GM13976 (cell line): ENCODE measurements at regions not wholly inside any gene's neighbourhood (a gene's known extent, or its start where the extent isn't known, plus 50 kb on each side); places are given as distances from the start of the nearest gene placed in this dataset.

ENCODE experiments used
- DNase-seq: peaks from one replicate; pipeline ENCODE4 v3.0.0; 2012; ENCODE audit warnings: low spot score
- in situ Hi-C: fragments of 300-500 bp; cut with MboI; formaldehyde crosslinking; loops from one replicate; pipeline ENCODE4 v1.12.0; 2022; ENCODE audit warnings: low sequenced_read_pairs, mixed read lengths, inconsistent platforms; ENCODE audit not compliant: unreplicated experiment
- TF ChIP-seq, protein P1 (sequence below): IDR thresholded peaks from 2 replicates; pipeline ENCODE4 v1.5.1; 2012; ENCODE audit warnings: borderline replicate concordance, mild to moderate bottlenecking; ENCODE audit not compliant: insufficient read depth; ENCODE audit errors: extremely low read depth, missing control alignments, control extremely low read depth

DNA sequence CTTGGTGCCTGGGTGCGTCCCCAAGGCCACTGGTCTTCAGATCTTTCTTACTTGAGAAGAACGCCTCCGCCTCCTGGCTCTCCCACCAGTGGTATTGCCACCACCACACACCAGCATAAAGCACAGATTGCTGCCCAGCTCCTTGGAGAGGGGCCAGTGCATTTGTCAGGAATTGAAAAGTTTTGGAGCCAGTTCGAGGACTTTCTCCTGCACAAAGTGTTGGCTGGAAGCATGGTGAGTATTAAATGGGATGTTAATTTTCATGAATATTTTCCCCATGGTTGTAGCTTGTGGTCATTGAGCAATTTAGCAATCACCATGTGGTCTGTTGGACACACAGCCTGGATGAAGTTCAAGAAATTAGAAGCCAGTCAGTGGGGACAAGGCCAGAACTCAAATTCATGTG is 684.6 kb upstream of the FANCL start:
- TF ChIP-seq, protein P1, sequence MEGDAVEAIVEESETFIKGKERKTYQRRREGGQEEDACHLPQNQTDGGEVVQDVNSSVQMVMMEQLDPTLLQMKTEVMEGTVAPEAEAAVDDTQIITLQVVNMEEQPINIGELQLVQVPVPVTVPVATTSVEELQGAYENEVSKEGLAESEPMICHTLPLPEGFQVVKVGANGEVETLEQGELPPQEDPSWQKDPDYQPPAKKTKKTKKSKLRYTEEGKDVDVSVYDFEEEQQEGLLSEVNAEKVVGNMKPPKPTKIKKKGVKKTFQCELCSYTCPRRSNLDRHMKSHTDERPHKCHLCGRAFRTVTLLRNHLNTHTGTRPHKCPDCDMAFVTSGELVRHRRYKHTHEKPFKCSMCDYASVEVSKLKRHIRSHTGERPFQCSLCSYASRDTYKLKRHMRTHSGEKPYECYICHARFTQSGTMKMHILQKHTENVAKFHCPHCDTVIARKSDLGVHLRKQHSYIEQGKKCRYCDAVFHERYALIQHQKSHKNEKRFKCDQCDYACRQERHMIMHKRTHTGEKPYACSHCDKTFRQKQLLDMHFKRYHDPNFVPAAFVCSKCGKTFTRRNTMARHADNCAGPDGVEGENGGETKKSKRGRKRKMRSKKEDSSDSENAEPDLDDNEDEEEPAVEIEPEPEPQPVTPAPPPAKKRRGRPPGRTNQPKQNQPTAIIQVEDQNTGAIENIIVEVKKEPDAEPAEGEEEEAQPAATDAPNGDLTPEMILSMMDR: no peak
- in situ Hi-C loops: no loop called here
- DNase-seq: no peak

DNA sequence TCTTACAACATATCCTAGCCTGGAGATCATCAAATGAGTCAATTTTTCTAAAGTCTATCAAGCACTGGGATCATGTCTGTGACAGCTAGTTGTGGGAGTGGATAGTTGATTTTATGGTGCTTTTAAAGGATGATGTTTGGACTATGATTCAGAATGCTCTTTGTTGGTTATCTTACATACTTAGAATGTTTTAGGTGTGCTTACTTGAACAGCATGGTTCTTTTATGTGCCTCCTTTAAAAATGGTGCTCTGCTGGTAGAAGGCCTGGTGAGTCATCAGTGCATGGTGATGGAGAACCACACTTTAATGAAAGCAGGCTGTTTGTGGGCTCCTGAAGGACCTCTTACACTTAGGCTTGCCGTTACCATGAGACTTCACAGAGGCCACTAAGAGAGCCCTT is 682.7 kb upstream of the FANCL start:
- TF ChIP-seq, protein P1: no peak
- no peak for DNase-seq
- in situ Hi-C loops: no loop called here

DNA sequence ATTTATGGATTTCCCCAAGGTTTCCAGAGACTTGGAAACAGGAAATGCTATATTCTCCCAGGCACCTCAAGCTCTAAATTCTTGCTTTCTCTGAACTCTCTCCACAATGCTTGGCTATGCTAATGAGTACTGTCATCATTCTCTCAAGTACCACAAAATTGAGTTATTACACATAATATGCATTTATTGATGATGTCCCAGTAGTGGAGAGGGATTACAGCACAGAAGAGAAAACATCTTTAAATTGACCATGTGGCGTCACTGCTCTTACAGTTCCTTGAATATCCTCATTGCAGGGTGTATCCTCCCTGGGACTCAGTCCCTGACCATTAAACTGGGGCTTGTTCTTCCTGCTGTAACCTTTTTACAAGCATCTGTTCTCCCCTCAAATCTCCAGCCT is 681.1 kb upstream of the FANCL start:
- TF ChIP-seq, protein P1: no peak
- in situ Hi-C loops: no loop called here
- no peak for DNase-seq

DNA sequence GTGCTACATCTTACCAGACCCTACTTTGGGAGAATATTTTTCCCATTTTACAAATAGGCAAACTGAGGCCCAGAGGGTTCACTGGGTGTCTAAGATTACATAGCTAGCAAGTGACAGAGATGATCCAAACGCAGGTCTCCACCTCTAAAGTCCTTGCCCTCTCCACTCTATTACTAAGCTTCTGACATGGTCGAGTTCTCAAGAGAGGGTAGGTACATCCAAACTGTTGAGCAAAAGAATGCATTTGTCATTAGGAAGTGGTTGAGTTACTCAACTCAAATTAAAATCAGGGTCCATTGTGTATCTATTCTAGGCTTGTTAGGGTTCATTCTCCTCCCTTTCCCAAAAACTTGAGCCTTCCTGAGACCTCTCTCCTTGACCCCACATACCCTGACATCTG is 680.6 kb upstream of the FANCL start:
- no peak for DNase-seq
- in situ Hi-C loops: no loop called here
- TF ChIP-seq, protein P1: no peak

DNA sequence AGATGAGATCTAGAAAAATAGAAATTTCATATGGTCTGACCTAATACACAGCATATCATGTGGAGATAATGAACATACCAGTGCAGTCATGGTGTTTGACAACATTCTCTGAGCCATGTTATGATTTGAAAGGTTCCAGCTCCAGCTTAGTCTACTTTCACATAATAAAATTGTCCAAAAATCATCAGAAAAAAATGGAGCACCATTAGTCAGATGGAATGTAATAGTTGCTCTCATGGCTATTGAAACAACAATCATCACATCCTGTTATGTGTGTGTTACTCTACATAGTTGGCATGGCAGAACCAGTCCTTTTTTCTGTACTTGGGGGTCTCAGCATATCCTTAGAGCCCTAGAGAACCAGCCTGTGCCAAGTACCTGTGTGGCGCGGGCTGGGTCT is 678.9 kb upstream of the FANCL start:
- TF ChIP-seq, protein P1: no peak
- in situ Hi-C loops: no loop called here
- DNase-seq: no peak

DNA sequence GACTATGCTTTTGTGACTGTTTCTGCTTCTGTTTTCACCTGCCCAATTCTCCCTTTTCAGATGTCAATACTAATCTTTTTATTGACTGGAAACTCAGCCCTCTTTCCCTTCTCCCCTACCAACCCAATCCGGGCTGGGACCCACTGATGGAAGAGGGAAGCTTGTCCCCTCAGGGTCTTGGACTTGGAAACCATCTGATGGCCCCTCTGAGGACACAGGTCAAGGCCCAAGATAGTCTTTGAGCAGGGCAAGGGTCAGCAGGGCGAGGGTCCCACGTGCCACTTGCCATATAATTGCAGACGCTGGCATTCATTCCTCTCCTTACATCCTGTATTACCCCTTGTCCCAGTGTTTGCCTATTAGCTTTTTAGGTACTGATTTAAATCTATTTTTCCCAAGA is 678.2 kb upstream of the FANCL start:
- in situ Hi-C loops: no loop called here
- DNase-seq: no peak
- TF ChIP-seq, protein P1: no peak

DNA sequence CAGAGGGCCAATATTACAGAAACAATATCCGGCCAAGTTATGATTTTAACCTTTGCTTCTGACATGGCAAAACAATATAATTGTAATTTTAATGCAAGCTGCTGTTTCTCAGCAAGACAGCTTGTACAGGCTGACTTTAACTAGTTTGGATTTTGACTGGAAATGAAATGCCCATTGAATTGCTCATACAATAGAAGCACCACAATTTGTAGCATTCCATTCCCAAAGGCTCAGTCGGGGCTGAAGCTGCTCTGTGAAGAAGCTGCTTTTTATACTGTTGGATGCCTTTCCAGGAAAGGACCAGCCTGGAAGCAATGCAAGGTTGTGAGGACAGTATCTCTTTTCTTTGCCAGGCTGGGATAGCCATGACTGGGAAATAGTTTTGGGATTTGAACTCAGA is 677.0 kb upstream of the FANCL start:
- TF ChIP-seq, protein P1: no peak
- in situ Hi-C loops: no loop called here
- no peak for DNase-seq
